ENCODE measurements at regions not wholly inside any gene's neighbourhood (a gene's known extent, or its start where the extent isn't known, plus 50 kb on each side); places are given as distances from the start of the nearest gene placed in this dataset.

DNA sequence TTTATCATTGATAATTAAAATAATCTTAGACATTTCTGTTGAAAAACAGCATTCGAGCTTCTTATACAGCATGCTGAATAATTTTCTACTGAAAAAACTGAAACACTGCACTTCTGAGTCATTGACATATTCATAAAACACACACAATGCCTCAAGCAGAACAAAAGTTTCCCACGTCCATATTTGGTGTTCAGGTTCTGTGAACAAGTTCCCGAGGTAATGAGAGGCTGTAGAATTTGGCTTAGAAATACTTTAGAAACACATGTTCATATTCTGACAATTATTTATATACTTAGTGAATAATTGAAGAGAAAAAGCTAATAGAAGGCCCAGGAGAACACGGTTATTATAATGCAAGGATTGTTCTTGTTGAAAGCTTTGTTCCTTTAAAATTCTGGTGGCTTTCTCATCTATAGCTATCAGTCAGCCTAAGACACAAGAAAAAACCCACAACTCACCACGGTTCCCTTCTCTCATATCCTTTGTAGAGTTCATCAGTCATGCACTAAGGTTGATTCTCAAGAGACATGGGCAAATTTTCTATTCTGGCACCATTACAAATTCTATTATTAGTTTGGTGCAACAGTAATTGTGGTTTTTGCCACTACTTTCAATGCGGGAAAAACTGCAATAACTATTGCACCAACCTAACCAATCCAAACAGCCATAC is 194.4 kb downstream of the TMX3 start:
- DNase-seq (ENCODE audit: low spot score) = no peak

DNA sequence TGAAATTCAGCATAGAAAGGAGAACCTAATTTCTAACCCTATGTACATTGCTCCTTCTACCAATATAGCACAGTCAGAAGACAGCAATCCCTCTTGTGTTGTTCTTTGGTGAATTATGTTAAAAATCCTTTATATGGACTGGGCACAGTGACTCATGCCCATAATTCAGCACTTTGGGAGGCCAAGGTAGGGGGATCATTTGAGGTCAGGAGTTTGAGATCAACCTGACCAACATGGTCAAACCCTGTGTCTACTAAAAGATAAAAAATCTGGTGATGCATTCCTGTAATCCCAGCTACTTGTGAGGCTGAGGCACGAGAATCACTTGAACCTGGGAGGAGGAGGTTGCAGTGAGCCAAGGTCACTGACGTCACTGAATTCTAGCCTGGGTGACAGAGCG is 195.6 kb downstream of the TMX3 start:
- no peak for DNase-seq (ENCODE audit: low spot score)

DNA sequence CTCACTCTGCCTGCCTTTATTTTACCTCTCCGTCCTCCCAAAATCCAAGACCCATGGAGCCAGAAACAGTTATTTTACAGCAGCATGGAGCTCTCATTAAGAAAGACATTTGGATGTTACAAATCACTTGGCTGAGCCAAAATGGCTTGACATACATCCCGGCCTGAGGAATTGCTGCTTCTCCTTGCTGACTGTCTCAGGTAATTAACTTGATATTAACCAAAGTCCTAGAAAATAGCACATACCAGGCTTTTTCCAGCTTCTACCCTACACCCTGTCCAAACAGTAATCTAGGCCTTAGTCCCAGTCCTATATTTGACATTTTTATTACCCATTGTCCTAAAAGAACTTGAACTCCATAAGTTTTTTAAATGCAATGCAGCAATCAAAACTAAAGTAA is 205.0 kb downstream of the TMX3 start:
- DNase-seq (ENCODE audit: low spot score) = no peak

DNA sequence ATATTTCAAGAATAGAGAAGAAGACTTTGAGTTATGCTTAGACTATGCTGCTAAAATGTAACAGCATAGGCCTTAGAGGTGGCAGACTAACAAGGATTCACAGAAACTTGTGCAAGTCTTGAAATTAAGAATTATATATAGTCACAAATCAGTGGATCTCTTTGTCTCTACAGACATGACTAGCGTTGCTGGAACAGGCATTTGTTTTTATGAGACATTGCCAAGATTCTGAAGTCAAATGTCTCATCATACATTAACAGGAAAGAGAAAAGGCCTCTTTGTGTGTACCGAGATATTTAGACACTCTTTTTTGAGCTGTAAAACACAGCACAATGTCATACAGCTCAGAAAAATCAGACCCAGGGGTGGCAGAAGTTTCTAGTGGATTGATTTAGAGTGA is 207.1 kb downstream of the TMX3 start:
- DNase-seq (ENCODE audit: low spot score) = no peak

DNA sequence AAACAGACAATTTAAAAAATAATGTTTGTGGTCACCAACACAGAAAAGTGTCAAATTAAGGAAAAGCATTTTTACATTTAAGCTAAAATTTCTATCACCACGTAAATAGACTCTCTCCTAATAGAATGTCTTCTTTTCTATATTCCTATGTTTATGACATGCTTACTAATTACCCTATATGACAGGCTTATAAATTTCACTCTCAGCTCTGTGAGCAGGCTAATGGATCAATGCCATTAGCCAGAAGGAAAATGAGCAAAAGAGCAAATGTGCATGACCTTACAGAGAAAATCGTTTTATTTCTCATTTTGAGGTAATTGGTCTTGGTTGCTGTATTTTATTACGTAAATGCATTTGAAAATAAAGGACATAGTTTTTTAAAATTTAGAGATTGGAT is 209.7 kb downstream of the TMX3 start:
- DNase-seq (ENCODE audit: low spot score) = no peak

DNA sequence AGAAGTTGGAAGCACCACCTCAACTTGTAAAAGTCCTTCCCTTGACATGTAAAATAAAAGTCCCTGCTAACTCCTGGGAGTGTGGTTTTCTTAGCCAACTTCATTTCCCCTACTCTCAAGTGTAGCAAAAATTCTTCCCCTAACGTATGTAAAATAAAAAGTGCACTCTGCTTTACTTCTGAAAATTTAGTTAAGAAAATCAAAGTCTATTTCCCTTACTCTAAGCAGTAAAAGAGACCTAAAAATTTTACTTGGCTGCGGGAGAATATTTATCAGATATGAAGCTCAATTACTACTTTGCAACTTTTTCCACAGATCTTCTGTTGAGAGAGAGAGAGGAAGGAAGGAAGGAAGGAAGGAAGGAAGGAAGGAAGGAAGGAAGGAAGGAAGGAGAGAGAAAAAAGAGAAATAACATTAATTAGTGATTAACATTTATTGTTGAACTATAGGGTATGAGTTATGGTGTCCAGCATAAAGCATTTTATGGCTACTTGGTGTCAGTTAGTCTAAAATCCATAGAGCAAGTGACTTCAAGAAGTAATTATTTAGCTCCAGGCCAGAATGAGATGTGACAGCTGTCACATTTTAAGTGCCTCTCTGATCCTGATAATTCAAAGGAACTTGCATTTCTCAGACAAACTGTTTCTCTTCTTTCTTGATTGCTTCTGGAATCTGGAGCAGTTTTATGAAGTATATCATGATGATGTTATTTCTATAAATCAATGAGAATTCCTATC is 210.3 kb downstream of the TMX3 start:
- DNase-seq (ENCODE audit: low spot score) = no peak

DNA sequence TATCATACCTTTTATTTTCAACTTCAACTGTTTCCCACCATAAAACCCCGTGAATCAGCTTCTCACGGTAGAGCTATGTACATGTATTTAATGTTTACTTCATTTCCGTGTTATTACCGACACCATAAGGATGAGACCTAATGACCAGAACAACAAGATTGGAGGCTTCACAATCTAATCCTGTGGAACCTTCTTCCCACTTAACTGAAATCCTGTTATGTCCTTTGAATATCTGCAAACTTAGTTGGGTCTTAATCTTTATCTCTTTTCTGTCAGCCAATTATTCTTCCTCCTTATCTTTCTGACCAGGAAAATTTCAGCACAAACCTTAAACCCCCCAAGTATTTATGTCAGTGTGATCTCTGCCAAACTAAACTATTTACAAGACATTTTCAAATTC is 214.4 kb downstream of the TMX3 start:
- DNase-seq (ENCODE audit: low spot score) = no peak

DNA sequence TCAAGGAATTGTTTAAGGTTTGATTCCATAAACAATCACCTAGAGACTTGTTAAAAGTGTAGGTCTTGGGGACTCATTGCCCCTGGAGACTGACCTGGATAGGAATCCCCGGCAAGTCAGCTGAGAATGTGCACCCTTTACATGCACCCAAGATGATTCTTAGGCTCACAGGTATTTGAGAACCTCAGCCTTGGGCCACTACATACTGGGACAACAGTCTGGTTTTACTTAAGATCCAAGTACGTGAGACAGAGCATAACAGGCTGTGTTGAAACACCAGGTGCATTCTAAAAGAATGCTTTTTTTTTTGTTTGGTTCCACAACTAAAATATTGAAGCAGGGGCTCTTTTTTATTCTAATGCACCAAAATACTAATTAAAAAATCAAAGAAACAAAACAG is 215.8 kb downstream of the TMX3 start:
- DNase-seq (ENCODE audit: low spot score) = no peak

DNA sequence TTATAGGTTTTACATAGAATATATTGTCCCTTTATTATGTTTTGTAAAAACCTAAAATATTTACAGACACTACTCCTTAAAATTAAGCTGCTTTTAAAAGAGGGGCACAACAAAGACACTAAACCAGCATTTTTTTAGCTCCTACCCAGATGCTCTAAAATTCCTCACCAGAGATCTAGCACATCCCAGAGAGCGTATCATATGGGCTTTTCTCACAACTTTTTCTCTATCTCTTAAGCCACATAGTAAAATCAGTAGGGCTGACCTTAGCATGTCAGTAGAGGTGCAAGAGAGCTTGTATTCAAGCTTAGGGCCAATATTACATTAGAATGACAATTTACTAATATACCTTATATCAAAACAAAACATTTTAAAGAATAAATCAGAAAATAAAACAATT is 216.3 kb downstream of the TMX3 start:
- no peak for DNase-seq (ENCODE audit: low spot score)

DNA sequence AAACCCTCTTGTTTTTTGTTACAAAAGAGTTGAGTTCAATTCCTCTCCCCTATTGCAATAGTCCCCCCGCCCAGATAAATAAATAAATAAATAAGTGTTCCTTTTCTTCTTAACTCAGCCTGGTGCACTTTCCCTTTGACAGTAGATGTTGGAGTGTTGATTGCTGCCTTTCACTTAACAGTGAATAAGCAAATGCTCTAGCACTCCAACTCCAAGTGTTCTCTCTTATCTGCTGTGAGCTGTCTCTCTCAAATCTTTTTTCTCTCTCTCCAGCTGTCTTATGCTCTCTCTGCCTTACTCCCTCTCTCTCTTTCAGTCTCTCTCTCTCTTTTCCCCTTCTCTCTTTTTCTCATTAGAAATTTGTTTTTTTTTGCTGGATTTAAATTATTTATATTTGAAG is 216.7 kb downstream of the TMX3 start:
- DNase-seq (ENCODE audit: low spot score) = no peak

DNA sequence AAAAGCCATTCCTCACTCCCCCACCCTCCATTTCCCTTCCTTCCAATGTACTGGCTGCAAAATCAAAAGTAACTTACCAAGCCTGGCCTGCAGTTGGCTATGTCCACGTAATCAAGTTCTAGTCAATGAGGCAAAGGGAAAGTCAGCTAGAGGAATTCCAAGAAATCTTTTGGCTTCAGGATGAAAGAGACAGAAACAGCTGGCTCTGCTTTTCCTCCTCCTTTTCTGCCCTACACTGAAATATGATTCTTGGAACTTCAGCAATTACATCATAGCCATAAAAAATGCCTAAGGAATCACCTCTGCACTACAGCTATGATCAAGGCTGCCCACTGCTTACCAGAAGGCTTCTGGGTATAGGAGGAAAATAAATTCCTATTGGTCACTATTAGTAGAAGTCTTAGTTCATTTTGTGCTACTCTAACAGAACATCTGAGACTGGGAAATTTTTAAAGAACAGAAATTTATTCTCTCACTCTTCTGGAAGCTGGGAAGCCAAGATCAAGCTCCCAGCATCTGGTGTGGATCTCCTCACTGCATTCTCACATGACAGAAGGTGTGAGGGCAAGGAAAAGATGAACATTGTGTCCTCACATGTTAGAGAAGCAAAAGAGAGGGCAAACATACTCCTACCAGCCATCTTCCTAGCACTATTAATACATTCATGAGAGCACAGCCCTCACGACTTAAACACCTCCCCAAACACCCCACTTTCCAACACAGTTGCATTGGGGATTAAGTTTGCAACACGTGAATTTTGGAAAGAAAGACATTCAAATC is 219.9 kb downstream of the TMX3 start:
- peak; percentile 70 for DNase-seq (ENCODE audit: low spot score)

DNA sequence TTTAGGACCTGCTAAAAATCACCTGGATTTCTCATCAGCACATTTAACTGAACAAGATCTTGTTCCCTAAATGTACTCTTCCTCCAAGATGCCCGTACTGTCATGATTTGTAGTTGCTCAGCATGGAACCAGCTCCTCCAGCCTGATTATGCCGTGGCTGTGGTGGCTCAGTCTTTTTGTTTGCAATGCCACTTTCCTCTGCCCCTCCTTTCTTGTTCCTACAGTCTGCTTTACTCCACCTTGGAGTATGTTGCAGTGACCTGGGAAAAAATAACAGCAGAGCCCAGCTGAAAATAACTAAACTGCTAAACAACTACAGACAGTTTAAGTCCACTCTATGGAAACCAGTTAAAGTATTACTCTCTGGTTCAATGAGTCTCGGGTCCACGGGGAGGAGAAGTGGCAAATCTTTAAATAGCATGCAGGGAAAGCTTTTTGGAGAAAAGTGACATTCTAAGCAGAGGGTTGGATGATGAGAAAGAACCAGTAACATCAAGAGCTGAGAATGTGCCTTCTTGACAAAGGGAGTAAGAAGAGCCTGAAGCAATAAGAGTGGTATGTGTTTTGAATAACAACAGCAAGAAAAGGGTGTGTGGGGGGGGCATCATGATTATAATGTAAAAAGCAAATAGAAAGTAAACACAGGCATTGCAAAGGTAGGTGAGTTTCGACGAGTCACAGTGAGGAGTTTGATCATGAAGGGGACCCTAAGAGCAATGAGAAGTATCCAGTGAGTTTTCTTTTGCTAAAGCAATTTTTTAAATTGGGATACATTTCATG is 225.7 kb downstream of the TMX3 start:
- DNase-seq (ENCODE audit: low spot score) = no peak

DNA sequence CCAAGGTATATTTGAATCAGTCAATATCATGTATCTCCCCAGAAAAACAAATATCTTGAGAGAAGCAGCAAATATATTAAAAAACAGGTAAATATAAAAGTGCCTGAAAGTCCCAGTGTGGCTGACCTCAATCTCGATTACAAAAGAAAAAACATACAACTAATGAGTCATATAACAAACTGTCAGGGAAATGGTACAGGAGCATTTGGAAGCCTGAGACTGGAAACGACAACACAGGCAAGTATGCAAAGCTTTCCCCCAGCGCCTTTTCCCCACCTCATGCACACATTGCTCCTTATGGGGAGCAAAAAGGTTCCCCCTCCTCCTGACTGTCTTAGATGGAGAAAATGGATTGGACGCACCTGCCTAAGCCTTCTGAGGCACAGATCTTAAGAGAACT is 230.7 kb downstream of the TMX3 start:
- DNase-seq (ENCODE audit: low spot score) = peak; percentile 12

DNA sequence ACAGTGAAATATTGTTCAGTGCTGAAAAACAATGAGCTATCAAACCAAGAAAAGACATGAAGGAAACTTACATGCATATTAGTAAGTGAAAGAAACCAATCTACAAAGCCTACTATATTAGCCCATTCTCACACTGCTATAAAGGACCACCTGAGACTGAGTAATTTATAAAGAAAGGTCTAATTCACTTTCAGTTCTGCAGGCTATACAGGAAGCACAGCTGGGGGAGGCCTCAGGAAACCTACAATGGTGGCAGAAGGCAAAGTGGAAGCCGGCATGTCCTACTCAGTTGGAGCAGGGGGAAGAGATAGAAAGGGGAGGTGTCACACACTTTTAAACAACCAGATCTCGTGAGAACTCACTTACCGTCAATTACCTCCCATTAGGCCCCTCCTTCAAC is 232.1 kb downstream of the TMX3 start:
- DNase-seq (ENCODE audit: low spot score) = no peak

DNA sequence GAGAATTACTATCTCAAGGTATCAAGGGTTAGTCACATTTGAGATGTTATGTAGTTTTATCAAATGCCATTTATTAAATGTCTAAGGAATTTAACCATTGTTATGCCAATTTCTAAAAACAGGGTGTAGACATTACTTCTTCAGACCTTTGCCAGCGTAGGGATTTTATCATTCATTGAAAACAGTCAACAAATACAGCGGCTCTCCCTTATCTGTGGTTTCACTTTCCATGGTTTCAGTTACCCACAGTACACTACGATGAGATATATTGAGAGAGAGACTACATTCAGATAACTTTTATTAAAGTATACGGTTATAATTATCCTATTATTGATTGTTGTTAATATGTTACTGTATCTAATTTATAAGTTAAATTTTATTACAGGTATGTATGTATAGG is 234.7 kb downstream of the TMX3 start:
- DNase-seq (ENCODE audit: low spot score) = no peak

DNA sequence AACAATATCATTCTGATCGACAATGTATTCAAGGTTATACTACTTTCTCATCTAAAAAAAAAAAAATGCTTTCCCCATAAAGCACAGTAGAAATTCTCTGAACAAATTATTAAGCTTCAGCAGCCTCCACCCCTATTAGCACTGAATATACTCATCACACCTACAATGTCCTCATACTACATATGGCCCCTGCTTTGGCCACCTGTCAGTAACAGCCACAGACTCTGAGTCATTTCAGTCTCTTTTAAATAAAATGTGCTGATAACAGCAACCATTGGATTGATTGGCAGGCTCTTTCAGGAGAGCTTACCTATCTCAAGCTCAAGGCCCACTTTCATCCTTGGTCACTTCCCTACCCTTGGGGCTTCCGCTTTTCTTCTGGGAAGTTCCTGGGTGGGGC is 236.7 kb downstream of the TMX3 start:
- no peak for DNase-seq (ENCODE audit: low spot score)

DNA sequence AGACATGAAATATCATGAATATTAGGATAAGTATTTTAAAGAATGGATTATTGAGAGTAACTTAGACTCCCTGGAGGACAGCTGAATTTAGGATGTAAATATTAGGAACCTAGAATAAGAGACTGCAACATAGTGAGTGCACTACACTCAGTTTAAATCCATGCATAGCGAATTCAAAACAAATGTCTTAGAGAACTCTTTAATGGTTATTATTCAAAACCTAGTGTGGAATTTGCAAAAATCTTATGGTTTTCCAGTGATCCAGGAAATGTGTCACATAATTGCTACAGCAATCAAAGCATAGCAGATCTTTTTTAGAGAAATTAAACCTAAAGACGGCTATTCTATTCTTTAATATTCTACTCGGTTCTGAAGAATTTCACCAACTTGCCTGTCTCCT is 239.0 kb downstream of the TMX3 start:
- DNase-seq (ENCODE audit: low spot score) = no peak

DNA sequence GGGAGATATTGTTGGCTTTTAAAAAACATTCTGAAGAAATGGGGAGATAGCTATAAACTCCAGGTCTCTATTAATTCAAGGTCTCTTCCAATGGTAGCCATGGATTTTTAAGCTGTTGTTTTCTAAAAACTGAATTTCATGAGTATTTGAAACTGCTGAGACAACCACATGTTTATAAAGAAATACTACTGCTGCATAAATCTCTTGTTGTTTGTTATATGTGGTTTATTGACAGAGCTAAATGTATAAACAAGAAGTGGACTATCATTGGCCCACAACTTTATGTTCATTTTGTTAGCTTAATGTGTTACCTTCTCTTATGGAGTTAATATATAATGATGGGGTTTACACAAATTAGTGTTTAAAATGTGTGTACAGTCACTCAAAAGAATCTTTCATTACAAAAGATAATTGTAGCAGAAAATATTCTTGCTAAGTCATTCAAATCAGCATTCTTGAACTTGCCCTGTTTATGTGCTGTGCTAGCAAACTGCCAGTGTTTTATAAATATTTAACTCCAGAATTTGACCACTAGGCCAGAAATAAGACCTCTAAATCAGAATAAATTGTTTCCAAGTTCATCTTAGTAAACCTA is 242.1 kb downstream of the TMX3 start:
- DNase-seq (ENCODE audit: low spot score) = no peak

DNA sequence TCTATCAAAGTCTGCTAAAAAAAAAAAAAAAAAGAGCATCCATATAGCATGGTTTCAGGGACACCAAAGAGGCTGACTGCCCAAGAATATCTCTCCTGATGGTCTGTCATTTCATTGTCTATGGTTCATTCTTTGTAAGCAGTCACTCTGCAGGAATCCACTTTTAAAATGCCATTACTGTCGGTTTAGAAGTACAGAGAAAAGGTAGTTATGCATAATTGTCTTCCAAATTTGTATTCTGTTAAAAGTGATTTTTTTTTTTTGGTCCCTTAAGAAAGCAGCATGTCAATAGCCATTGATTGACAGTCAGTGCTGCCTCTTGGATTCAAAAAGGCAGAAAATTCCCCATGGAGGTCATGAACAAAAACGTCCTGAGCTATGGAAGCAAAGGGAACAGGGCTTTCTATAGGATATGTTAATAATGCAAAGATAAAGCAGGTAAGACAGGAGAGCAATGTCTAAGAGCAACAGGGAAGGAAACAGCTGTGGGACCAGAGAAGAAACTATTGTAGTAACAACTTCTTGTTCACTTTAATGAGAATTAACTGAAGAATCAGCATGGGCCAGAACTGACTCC is 245.8 kb downstream of the TMX3 start:
- DNase-seq (ENCODE audit: low spot score) = no peak

DNA sequence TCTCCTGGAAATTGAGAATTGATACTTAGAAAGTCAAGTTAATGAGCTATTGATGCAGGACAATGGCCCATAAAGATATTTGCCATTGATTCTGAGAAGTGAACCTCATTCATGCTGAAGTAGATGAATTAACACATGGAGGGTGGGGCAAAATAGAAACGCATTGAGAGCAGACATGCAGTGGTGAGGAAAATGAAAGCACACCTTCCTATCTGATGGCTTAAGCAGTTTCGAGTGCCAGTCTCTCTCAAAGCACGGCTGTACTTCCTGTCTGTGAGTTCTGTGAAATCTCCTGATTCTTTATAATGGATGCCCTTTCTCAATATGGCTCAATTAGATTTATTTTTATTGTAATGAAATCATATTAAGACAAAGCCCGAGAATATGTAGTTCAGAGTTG is 247.0 kb downstream of the TMX3 start:
- DNase-seq (ENCODE audit: low spot score) = no peak

DNA sequence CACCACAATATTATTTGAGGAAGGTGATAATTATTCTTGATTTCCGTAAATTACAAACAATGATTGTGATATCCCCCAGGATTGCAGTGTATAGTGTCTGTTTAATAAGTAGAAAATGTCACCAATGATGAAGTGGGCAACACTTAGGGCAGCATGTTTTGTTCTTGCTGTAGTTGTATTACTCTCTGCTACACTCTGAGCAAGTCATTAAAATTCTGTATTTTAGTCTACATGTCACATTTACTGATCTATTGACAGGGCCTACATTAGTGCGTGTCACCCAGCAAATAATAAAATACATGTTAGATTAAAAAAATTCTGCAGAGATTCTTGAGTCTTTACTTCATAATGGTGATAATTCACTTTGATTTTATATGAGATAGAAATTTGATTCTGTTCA is 247.6 kb downstream of the TMX3 start:
- DNase-seq (ENCODE audit: low spot score) = no peak

DNA sequence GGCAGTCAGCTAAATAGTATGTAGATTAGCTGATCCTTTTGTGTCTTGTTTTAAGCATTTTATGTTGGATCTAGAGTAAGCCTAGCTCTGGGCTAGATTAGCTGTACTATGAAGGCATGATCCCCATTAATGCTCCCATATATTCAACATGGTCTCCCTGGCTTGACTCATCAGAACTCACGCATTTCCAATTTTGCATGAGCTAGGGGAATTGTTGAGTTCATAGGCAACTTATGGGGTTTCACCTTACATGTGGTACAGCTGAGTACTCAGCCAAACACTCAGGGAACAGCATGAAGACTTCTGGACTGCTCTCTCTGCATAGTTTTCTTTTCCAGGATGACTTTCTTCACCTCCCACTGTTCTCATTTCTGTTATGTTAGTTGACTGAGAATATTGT is 248.2 kb downstream of the TMX3 start:
- no peak for DNase-seq (ENCODE audit: low spot score)

Data from AG08396 (cell line).